Adrenal gland (tissue), 5 donors: ENCODE measurements at regions not wholly inside any gene's neighbourhood (a gene's known extent, or its start where the extent isn't known, plus 50 kb on each side); places are given as distances from the start of the nearest gene placed in this dataset.

Experiments
- CTCF ChIP-seq, 6 experiments: fragments of 450-650 bp in 4 of 6; fragments of 200-600 bp in 2 of 6; sonication (generic) in 1 of 6; IDR thresholded peaks; 1 replicate in 5 of 6; 2 replicates in 1 of 6; pipeline versions ENCODE4 v1.5.1 to v1.8.0; 2016 to 2021; ENCODE audit warnings: antibody characterized with exemption in 6 of 6, mild to moderate bottlenecking in 2 of 6, moderate library complexity in 1 of 6
- POLR2A ChIP-seq, 2 donors: fragments of 450-650 bp; IDR thresholded peaks; one replicate each; pipeline ENCODE4 v1.6.1; 2017; ENCODE audit warnings: antibody characterized with exemption in 2 of 2, mild to moderate bottlenecking in 2 of 2, moderate library complexity in 1 of 2
- donor health status: DM: no; HTN: no; CAD: no.

GRCh38 chr1:219806020-219806419 lies 122.3 kb downstream of the SLC30A10 start:
- no peak for TF ChIP-seq POLR2A (IDR thresholded peaks at IDR 0.05)
- TF ChIP-seq CTCF (IDR thresholded peaks at IDR 0.05): no peak
